Ishikawa (cell line): ENCODE measurements at regions not wholly inside any gene's neighbourhood (a gene's known extent, or its start where the extent isn't known, plus 50 kb on each side); places are given as distances from the start of the nearest gene placed in this dataset.

ENCODE experiments used
- CEBPB ChIP-seq: IDR thresholded peaks from 2 replicates; pipeline ENCODE4 v1.6.1; 2012
- CREB1 ChIP-seq: IDR thresholded peaks from 2 replicates; pipeline ENCODE4 v1.6.1; 2012; ENCODE audit warnings: low read depth
- EGR1 ChIP-seq: IDR thresholded peaks from 2 replicates; pipeline ENCODE4 v1.6.1; 2012
- EP300 ChIP-seq: IDR thresholded peaks from 2 replicates; pipeline ENCODE4 v1.6.1; 2012; ENCODE audit warnings: borderline replicate concordance
- FOXM1 ChIP-seq: IDR thresholded peaks from 2 replicates; pipeline ENCODE4 v1.6.1; 2012; ENCODE audit warnings: low read depth, borderline replicate concordance
- NFIC ChIP-seq: IDR thresholded peaks from 2 replicates; pipeline ENCODE4 v1.6.1; 2012
- RAD21 ChIP-seq: IDR thresholded peaks from 2 replicates; pipeline ENCODE4 v1.6.1; 2012; ENCODE audit warnings: low read depth
- TAF1 ChIP-seq: IDR thresholded peaks from 2 replicates; pipeline ENCODE4 v1.6.1; 2012; ENCODE audit warnings: low read depth, mild to moderate bottlenecking
- TCF12 ChIP-seq: IDR thresholded peaks from 2 replicates; pipeline ENCODE4 v1.6.1; 2012; ENCODE audit warnings: low read depth
- TEAD4 ChIP-seq: IDR thresholded peaks from 2 replicates; pipeline ENCODE4 v1.6.1; 2012
- YY1 ChIP-seq: IDR thresholded peaks from 2 replicates; pipeline ENCODE4 v1.6.1; 2012; ENCODE audit warnings: low read depth
- ZBTB7A ChIP-seq: IDR thresholded peaks from 2 replicates; pipeline ENCODE4 v1.6.1; 2012; ENCODE audit warnings: low read depth
- TF ChIP-seq, protein P1 (sequence below): IDR thresholded peaks from 2 replicates; pipeline ENCODE4 v1.6.1; 2012; ENCODE audit warnings: low read depth, mild to moderate bottlenecking
- TF ChIP-seq, protein P2 (sequence below): IDR thresholded peaks from 2 replicates; pipeline ENCODE4 v1.6.1; 2012
- TF ChIP-seq, protein P3 (sequence below): IDR thresholded peaks from 2 replicates; pipeline ENCODE4 v1.6.1; 2012

DNA sequence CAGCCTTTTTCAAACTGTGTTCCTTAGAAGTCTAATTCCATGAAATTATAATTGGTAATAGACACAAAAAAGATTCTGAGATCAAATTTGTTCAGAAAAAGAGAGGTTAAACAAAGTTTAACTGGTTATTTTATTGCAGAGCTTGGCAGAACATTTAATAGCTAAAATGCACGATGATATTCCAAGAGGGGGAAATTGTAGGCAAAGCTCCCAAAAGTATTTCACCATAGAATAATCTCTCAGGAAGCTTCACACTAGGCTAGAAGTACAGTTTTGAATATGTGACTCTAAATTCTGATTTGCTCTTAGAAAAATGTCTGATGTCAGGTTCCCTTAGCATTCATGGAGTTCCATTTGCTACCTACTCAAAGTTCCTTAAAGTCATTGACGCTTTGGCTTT, 292.4 kb upstream of the SETBP1 start:
- TF ChIP-seq TEAD4 (no peak), EGR1 (no peak), CEBPB (no peak), FOXM1 (no peak)
- TF ChIP-seq, protein P1, sequence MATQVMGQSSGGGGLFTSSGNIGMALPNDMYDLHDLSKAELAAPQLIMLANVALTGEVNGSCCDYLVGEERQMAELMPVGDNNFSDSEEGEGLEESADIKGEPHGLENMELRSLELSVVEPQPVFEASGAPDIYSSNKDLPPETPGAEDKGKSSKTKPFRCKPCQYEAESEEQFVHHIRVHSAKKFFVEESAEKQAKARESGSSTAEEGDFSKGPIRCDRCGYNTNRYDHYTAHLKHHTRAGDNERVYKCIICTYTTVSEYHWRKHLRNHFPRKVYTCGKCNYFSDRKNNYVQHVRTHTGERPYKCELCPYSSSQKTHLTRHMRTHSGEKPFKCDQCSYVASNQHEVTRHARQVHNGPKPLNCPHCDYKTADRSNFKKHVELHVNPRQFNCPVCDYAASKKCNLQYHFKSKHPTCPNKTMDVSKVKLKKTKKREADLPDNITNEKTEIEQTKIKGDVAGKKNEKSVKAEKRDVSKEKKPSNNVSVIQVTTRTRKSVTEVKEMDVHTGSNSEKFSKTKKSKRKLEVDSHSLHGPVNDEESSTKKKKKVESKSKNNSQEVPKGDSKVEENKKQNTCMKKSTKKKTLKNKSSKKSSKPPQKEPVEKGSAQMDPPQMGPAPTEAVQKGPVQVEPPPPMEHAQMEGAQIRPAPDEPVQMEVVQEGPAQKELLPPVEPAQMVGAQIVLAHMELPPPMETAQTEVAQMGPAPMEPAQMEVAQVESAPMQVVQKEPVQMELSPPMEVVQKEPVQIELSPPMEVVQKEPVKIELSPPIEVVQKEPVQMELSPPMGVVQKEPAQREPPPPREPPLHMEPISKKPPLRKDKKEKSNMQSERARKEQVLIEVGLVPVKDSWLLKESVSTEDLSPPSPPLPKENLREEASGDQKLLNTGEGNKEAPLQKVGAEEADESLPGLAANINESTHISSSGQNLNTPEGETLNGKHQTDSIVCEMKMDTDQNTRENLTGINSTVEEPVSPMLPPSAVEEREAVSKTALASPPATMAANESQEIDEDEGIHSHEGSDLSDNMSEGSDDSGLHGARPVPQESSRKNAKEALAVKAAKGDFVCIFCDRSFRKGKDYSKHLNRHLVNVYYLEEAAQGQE: no peak
- TF ChIP-seq, protein P2, sequence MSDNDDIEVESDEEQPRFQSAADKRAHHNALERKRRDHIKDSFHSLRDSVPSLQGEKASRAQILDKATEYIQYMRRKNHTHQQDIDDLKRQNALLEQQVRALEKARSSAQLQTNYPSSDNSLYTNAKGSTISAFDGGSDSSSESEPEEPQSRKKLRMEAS: no peak

DNA sequence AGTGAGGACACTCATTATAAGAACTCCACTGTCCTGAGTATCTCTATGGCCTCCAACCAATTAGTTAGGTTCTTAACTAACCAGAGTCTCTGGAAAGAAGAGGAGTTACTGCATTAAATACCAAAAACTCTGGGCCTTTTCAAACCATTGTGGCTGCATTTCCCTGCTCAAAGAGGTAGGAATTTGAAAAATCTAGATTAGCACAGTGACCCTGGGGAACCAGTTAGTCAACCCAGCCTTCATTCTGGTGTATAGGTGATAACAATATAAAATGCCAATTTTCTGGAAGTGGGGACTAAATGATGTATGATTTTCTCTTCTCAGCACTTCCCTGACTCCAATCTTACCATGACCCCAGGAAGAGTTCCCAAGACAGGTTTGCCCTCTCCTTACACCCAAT, 287.8 kb upstream of the SETBP1 start:
- TF ChIP-seq TEAD4 (peak; percentile 57; the same call in 1 of the 2 replicates), ZBTB7A (no peak)

DNA sequence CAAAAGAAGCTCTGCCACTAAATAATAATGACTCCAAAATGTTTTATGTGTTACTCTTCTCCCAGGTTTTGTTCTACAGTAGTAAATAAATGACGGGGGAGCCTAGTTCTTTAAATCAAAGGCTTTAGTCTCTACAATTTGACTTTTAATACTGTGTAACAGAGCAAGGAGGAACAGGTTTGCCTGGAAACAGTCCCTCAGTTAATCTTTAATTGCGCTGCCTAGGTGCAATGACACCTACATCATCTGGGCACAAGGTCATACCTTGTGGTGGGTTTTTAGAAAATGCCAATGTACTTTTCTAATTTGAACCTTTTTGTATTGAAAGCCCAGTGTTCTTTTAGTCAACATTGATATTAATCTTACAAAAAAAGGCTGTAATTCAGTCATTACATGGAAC, 287.3 kb upstream of the SETBP1 start:
- TF ChIP-seq FOXM1: no peak
- no peak for TF ChIP-seq TCF12
- TF ChIP-seq, protein P1: no peak
- no peak for TF ChIP-seq TAF1
- TF ChIP-seq CEBPB: no peak
- TF ChIP-seq, protein P3, sequence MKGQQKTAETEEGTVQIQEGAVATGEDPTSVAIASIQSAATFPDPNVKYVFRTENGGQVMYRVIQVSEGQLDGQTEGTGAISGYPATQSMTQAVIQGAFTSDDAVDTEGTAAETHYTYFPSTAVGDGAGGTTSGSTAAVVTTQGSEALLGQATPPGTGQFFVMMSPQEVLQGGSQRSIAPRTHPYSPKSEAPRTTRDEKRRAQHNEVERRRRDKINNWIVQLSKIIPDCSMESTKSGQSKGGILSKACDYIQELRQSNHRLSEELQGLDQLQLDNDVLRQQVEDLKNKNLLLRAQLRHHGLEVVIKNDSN: no peak
- no peak for TF ChIP-seq CREB1
- TF ChIP-seq TEAD4: no peak
- no peak for TF ChIP-seq EGR1

DNA sequence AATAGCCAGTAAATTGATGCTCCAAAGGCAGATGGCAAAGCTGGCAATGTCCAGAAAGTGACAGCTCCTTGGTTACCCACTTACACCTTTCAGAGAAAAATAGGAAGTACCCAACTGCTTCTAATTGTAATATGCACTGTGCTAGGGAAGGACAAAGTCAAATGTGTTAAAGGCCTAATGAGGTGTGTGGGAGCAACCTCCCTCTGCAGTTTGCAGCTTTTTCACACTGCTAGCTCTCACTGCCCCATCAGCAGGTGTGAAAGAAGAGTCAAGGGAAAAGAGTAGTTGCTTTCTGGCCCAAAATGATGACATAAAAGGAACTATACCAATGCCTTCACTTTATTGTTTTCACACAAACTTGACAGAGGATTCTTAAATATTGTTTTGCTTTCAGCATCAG, 284.1 kb upstream of the SETBP1 start:
- TF ChIP-seq, protein P3: no peak
- TF ChIP-seq ZBTB7A (no peak), TAF1 (no peak), EGR1 (no peak), EP300 (no peak), CREB1 (no peak), RAD21 (no peak), TCF12 (no peak), NFIC (no peak), FOXM1 (no peak), TEAD4 (no peak), CEBPB (no peak), YY1 (no peak)
- TF ChIP-seq, protein P2: no peak
- TF ChIP-seq, protein P1: no peak

DNA sequence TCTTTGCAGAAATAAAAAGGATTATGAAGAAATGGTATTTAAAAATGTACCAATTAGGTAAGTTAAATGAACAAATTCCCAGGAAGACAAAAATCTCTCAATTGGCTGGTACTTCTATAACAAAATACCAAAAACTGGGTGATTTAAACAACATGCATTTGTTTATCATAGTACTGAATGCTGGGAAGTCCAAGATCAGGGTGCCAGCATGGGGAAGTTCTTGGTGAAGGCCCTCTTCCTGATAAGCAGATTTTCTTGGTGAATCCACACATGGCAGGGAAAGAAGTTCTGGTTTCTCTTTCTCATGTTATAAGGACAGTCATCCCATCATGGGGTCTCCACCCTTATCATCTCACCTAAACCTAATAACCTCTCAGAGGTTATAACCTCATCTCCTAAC, 271.6 kb upstream of the SETBP1 start:
- TF ChIP-seq ZBTB7A (no peak), YY1 (no peak), FOXM1 (no peak)
- TF ChIP-seq, protein P3: no peak
